ENCODE measurements at regions not wholly inside any gene's neighbourhood (a gene's known extent, or its start where the extent isn't known, plus 50 kb on each side); places are given as distances from the start of the nearest gene placed in this dataset.
"Not testable (repeated sequence)": the region's sequence is repeated elsewhere in the genome, so short reads cannot be mapped to it uniquely, and the experiment has no call there.

DNA sequence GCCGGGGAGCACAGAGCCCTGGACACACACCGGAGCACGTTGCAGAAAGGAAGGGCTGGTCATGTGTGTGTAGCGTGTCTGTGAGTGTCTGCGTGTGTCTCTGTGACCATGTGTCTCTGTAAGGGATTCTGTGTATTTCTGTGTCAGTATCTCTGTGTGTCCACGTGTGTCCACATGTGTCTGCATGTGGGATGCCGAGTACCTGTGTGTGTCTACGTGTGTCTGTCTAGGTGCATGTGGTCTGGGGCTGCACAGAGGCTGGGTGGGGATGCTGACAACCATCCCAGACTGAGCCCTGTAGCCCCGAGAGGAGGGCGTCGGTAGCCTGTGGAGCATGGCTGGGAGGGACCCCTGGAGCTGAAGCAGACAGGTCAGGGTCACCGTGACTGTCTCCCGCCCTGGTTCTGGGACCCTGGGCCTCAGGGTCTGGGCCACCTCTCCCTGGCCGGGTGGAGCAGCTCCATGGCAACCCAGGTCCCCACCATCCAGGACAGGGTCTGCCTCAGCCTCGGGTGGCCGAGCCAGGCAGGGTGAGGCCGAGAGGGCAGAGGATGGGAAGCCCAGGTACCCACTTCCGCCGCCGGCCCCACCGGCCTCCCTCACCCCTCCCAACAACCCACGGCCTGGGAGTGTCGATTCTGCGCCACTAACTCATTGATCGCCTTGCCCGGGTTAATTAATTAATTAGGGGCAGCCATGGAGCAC is 122.7 kb downstream of the FAM53A start:
- no peak for DNase-seq

DNA sequence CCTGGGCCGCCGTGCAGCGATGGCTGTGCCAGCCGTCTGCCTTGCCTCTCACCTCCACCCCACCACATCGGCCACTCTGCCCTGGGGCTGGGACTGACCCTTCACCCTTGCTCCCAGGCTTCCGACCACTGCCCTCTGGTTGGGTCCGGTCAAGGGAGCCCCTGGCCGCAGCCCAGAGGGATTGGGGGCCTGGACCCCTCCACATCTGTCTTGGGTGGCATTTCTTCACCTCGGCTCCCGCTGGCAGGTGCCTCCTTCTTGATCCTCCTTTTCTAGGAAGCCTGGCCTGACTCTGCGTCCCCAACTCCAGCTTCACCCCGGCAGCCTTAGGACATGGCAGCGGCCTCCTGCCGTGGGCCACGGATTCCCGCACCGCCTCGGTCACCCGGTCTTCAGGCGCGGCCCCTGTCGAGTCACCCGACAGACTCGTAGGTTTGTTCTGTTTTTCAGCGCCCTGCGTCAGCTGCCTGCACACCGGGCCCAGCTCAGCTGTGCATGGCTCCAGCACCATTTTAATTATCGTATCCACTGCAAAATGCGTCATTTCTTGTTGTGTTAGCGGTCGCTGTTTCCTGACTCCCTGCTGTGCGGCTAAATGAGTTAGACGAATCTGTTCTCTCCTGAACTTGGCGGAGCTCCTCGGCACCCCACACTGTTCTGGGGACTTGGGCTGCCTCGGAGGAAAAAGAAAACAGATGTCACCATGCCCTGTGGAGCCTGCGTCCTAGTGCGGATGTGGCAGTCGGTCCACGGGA is 124.0 kb downstream of the FAM53A start:
- DNase-seq, result no peak

DNA sequence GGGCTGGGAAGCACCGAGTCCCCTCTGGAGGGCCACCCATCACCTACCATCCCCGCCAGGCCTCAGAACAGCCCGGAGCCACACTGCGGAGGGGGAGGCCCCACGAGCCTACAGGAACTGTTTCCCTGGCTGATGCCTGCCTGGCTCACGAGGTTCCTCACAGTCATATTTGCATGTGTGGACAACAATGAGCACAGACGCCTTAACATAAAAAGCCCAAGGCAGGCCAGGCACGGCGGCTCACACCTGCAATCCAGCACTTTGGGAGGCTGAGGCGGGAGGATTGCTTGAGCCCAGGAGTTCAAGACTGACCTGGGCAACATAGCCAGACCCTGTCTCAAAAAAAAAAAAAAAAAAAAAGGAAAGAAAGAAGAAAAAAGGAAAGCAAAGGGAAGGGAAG is 125.9 kb downstream of the FAM53A start:
- DNase-seq, result no peak

DNA sequence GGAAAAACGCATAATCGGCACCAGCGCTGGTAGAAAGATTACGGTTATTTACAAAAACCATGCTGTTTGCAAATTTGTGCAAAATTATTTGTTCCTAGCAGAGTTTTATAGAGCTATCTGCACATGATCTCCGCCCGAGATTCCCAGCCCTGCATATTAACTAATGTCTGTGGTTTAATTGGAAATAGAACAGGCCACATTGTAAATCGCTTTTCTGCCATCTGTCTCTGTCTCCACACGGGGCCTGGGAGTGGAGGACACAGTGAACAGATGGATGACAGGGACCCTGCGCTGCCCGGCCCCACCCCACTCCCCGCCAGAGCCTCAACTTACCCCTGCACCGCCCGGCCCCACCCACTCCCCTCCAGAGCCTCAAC is 126.9 kb downstream of the FAM53A start:
- no peak for DNase-seq

DNA sequence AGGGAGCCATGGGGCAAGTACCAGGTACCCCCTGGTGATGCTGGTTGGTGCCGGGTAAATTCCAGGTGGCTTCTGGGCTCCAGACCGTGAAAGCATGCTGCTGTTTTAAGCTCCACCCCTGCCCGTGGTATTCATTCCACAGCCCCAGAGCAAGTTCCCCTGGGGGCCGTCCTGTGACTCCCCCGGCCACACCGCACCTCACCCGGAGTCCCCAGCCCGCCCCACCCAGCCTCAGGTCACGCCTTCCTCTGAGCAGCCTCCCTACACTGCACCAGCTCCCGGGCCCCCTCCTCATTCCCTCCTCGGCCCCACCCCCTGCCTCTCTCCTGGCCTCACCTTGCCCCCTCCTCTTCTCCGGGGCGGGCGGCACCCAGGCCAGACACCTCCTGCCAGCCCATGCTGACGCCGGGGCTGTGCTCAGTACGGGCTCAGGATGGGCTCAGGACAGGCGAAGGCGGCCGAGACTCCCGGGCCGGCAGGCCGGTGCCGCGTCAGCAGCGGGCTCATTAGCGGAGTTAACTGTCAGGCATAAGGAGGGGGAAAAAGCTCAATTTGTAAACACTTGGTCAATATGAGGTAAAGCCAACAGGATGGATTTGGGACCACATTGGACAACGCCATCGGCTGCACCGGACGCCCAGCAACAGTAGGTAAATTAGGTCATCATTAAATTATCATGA is 127.4 kb downstream of the FAM53A start:
- no peak for DNase-seq

DNA sequence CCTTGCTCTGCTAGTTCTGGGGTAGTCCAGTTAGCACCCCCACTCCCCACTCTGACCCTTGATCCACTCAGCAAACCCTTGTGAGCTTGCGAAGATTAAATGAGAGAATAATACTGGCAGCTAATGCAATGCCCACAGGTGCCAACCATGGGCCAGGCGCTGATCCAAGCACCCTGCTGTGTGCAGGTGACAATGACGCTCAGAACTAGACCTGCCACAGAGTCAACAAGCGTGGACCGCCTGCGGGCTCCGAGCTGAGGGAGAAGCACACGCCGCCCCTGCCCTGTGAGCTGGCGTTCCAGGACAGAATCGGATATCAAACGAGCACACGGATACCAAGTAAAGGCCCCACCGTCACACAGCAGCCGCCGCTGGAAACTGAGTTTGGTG is 129.2 kb downstream of the FAM53A start:
- DNase-seq, result no peak

DNA sequence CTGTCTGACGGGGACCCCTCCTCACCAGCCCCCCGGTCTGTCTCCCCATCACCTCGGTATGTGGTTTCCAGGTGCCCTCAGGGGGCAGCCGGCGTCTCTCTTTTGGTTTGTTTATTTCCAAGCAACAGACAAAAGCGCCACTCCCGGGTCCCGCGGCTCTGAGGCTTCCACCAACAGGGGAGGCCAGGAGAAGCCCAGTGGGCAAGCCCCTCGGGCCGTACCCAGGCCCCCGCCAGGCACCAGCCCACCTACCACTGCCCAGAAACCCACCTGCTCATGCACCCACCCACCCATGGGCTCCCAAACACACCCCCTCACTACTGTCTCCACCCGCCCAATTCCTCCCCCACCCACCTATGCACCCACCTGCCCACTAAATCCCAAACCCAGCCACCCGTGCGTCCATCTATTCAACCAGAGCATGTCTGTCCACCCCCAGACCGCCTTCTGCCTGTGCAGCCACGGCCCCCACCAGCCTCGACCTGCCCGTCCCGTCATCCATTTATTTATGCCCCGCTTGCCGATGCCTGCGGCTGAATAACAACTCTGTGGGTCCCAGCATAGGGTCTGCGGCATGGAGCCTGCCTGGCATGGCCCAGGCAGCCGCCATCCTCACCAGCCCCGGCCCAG is 129.8 kb downstream of the FAM53A start:
- no peak for DNase-seq

DNA sequence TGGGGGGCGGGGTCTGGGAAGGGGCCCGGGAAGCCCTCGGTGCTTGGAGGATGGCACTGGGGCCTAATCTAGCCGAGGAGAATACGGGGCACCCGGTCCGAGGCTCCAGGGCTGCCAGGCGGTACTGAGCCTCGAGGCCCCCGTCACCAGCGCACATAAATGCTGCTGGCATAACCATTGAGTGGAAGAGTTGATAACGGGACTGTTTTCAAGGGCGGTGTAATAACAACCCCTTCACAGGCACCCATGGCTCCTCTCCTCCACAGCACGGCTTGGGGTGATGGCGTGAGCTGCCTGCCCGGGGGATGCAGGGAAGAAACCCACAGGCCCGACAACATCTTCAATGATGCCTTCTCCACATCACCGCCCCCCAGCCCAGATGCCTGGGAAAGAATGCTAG is 130.7 kb downstream of the FAM53A start:
- no peak for DNase-seq

DNA sequence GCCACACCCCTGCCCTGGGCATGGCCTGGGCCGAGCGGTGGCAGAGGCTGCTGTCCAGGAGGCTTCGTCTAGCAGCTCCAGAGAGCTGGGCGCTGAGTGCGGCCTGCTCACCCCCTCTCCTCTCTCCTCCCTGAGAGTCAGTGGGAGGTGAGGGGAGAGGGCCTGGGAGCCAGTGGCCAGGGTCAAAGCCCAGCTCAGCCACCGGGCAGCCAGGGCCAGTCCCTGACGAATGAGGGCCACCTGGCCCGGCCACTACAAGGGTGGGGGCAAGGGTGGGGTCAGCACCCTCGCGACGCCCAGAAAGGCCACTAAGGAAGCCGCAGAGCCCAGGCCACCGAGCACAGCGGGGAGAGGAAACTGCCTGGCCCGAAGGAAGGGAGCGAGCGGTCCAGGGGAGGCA is 131.7 kb downstream of the FAM53A start:
- no peak for DNase-seq

DNA sequence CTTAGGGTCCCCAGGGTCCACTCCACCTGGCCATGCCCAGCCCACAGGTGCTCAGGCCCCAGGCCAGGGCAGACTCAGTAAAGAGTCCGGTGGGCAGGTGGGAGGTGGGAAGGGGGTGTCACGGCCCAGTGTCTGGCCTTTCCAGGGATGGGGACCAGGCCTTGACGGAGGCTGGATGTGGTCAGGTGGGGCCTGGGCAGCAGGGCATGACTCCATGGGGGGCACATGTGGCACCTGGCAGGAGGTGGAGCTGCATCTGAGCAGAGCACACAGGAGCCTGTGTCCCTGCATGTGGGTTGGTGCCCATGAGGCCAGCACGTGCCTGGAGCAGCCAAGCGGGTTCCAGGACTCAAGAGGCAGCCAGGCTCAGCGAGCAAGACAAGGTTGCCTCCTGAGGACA is 132.9 kb downstream of the FAM53A start:
- DNase-seq, result no peak

DNA sequence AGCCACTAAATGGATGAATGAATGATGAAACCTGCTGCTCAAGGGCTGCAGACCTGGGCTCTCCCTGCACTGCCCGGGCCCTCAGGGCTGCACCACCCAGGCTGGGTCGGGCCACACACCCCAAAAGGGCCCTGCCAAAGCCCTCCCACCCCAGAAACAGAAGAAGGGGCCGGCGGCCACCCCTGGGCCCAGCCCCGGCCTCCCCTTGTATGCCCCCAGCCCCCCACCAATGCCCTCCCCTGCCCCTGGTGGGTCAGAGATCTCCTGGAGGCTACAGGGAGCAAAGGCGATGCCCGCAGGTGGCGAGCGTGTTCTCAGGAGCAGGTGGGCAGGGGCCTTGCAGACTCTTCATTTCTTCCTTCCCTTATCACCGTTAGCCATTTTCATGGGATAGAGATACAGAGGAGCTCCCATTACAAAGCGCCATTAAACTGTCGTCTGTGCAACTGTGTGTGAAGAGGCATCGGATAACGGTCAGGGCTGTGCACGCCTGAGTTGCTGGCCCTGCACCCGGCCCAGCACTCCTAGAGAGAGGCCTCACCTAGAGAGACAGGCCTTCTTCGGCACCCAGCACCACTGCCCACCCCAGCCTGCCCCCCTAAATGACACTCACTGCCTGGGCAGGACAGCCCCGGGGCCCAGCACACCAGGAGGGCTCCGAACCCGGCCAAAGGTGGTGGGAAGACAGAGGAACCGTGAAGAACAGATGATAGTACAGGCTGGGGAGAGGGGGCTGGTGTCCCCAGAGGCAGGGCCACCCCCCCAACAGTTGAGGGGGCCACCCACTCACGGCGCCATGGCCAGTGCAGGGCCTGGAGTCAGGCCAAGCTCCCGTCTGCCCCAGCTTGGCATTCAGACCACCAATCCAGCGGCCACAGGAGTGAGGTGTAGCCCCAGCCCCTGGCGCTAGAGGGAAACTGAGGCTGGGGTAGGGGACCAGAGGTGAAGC is 133.7 kb downstream of the FAM53A start:
- DNase-seq, result no peak

DNA sequence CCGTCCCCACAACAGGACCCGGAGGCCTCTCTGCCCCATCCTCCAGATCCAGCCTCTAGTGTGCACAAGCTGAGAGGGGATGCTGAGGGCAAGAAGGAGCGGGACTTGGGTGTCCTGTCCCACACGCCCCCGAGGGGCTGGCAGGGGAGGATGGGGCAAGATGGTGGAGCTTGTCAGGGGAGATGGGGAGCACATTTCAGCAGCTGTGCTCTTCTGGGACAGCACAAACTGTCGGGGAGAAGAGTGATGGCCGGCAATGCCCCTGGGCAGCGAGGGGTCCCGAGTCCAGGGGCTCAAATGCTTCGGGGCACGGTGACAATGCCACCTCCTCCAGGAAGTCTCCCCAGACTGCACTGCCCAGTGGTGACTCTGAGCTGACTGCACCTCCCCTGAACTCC is 134.5 kb downstream of the FAM53A start:
- DNase-seq, result no peak

DNA sequence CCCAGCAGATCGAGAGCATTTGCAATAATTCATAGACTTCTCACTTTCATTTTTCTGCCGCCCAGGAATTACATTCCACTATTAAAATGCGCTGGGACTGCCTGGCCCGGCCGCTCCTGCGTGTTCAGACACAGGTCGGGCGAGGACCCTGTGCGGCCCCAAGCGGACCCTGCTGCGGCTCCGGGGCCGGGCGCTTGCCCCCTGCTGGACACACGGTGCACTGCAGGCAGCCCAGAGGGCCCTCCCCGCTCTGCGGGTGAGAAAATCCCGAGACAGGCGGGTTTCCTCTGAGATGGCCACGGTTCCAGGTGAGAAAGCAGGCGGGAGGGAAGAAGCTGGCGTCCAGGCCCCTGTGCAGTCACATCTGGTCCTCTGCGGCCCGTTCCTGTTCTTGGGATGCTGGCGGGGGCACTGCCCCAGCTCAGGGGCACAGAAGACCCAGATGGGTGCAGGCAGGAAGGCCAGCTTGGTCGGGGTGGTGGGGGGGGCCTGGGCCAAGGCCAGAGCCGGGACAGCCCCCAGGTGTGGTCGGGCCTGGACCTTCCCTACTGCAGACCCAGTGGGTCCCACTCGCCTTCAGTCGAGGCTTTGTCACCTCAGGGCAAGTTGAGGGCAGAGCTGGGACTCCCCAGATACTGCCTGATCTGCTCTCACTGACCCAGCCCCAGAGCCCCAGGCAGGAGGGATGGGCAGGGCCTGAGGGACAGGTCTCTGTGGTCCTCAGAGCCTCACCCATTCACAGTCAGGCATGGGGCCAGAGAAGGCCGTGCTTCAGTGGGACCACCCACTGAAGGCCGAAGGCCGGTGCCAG is 135.1 kb downstream of the FAM53A start:
- DNase-seq, result not testable (repeated sequence)

DNA sequence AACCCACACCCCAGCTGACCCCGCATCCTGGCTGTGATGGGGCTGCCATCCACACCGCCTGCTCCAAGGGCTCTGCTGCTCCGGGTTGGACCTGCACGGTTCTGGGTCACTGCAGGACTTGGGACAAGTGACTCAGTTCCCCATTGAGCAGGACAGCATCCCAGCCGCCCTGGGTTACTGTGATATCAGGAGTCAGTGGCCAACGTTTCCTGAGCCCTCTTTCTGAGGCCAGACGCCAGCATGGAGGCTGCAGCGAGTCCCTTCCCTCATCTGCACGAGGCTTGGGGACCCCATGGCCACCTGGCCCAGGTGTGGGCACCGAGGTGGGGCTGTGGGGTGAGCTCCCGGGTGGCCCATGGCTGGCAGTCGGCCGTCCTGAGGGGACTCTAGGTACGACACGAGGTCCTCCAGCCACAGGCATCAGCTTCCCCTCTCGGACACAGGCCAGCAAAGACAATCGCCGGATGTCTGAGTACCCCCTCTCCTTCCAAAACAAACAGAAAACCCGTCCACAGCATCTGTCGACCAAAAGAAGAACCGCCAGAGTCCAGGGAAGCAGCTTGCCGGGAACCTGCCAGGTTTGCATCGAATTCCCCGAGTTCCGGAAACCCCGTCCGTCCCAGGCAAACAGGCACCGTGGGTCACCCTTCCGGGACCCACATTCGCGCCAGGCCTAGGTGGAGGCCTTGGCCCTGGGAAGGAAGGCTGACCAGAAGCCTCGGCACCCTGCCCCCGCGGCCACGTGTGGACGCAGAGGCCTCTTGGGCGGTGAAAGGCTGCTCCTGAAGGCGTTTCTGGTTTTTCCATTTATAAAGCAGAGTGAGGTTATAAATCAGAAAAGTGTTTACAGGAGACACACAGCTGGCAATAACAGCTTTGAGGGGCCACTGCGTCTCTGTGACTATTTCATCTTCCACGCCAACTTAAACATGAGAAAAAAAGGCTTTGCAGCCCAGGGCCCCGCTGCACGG is 136.0 kb downstream of the FAM53A start:
- no peak for DNase-seq

DNA sequence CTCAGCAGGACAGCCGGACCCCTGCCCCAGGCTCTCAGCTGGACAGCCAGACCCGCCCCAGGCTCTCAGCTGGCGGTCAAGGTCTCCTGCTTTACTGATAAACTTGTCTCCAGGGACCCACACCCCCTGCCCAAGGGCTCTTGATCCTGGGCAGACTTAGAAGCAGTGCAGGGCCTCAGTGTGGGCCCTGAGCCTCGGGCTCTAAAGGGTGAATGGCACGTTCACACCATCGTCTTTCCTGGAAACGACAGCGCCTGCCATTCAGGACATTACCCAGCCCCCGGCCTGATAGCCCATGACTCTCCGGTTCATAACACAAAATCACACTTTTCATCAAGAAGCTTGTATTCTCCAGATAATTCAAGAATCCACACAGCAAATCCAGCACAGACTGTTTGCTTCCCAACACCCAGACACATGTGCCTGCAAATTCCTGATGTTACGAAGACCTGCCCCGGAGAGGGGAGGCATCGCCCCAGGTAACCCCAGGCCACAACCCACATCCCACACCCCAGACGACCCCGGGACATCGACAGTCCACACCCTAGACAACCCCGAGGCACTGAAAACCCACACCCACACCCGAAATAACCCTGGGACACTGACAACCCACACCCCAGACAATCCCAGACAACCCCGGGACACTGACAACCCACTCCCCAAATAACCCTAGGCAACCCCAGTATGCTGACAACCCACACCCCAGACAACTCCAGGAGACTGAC is 136.8 kb downstream of the FAM53A start:
- no peak for DNase-seq

DNA sequence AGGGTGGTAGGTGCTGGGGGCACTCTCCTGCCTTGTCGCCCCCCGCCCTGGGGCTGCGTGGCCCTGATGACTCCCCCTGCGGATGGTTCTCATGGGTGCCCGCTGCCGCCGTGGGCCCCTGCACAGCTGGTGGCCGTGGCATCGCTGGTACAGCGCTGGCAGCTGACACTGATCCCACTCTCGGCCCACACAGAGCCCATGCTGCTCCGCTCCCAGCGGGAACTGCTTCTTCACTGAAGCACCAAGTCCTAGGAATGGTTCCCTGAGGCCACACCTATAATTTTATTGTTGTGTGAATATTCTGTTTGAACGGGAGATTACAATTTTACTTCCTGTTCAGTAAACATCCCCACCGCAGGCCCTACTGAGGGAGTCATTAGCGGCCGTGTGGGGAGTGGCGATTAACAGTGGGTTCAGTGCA is 138.6 kb upstream of the NKX1-1 start:
- no peak for DNase-seq

DNA sequence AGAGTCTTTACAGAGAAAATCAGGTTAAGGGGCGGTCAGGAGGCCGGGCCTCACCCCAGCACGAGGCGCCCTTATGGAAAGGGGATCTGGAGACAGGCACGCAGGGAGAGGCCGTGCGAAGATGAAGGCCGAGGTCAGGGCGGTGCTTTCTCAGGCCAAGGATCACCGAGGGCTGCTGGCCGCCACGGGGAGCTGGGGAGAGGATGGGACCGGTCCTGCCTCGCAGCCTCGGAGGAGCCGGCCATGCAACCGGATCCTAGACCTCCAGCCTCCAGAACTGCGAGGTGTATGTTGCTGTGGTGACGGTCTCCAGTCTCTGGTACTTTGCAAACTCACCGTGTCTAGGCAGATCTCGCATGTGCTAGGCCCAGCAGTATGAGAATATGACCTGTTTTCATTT is 138.2 kb upstream of the NKX1-1 start:
- DNase-seq, result not testable (repeated sequence)

DNA sequence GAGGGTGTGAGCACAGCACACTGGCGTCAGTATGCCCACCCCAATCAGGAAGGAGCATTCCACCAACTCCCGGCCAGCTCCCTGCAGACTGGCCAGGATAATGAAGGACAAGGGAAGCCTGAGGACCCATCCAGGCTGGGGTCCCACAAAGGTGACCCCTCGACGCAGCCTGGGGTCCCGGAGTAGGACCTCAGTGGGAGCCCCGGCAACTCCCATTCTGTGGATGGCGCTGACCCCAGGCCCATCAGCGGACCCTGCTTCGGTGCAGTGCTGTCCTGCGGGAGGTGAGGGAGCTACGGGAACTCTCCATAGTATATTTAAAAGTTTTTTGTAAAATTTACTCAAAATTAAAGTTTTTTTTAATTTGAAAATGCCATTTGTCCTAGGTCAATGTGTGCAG is 137.7 kb upstream of the NKX1-1 start:
- DNase-seq, result no peak

DNA sequence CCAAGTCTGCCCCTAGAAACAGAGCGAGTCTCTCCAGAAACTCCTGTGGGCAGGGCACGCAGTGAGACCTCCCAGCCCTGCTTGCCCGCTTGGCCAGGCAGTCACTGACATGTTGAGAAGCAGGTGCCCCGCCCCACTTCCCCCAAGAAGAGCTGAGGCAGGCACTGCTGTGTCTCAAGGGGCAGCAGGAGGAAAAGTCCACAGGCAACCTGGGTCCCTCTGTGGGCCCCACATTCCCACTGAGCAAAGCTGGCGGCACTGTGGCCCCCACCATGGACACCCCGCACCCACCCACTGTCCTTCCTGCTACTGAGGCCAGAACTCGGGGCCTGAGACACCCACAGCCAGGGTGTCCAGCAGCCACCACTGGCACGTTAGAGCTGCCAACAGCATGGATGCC is 137.3 kb upstream of the NKX1-1 start:
- DNase-seq, result no peak

Measured in skin of body (tissue), 1 donor.